Endodermal cell (in vitro differentiated cells): ENCODE measurements at regions not wholly inside any gene's neighbourhood (a gene's known extent, or its start where the extent isn't known, plus 50 kb on each side); places are given as distances from the start of the nearest gene placed in this dataset.
A peak's percentile ranks its signal among the peaks of the same experiment; 100 is the strongest.

Source experiments
- DNase-seq: peaks from one replicate; pipeline ENCODE4 v3.0.0-alpha.2; 2017
- H3K27ac ChIP-seq: 2 replicates; pipeline ENCODE4 v1.5.1; 2013; ENCODE audit warnings: mild to moderate bottlenecking, low read depth, low read length, moderate library complexity
- H3K27me3 ChIP-seq: 2 replicates; pipeline ENCODE4 v1.6.1; 2013; ENCODE audit warnings: mild to moderate bottlenecking, low read length, moderate library complexity; ENCODE audit not compliant: insufficient read depth, control insufficient read depth, poor library complexity, severe bottlenecking
- H3K36me3 ChIP-seq: 2 replicates; pipeline ENCODE4 v1.7.0; 2013; ENCODE audit warnings: mild to moderate bottlenecking, low read length, moderate library complexity; ENCODE audit not compliant: control insufficient read depth, insufficient read depth
- H3K4me1 ChIP-seq: one replicate; pipeline ENCODE4 v1.7.0; 2013; ENCODE audit warnings: low read length; ENCODE audit not compliant: control insufficient read depth, insufficient read depth
- H3K4me3 ChIP-seq: 2 replicates; pipeline ENCODE4 v1.5.1; 2013; ENCODE audit warnings: mild to moderate bottlenecking, low read length, moderate library complexity
- H3K9ac ChIP-seq: 2 replicates; pipeline ENCODE4 v1.6.1; 2013; ENCODE audit warnings: mild to moderate bottlenecking, low read length, moderate library complexity; ENCODE audit not compliant: poor library complexity, severe bottlenecking; ENCODE audit errors: extremely low read depth
- H3K9me3 ChIP-seq: 2 replicates; pipeline ENCODE4 v1.6.1; 2013; ENCODE audit warnings: mild to moderate bottlenecking, low read length, moderate library complexity; ENCODE audit not compliant: control insufficient read depth
- H3K27ac Mint-ChIP-seq: 2 replicates; pipeline ENCODE4 v1.8.0; 2020; ENCODE audit warnings: mixed read lengths
- H3K27me3 Mint-ChIP-seq: 2 replicates; pipeline ENCODE4 v1.8.0; 2021; ENCODE audit warnings: mild to moderate bottlenecking, mixed read lengths; ENCODE audit not compliant: insufficient read depth
- H3K36me3 Mint-ChIP-seq: 2 replicates; pipeline ENCODE4 v1.8.0; 2020; ENCODE audit warnings: low read depth, mixed read lengths
- H3K4me1 Mint-ChIP-seq: 2 replicates; pipeline ENCODE4 v1.8.0; 2020; ENCODE audit warnings: mixed read lengths
- H3K4me3 Mint-ChIP-seq: 2 replicates; pipeline ENCODE4 v1.8.0; 2020; ENCODE audit warnings: mild to moderate bottlenecking, moderate library complexity, mixed read lengths
- H3K9me3 Mint-ChIP-seq: 2 replicates; pipeline ENCODE4 v1.8.0; 2020; ENCODE audit warnings: mild to moderate bottlenecking, mixed read lengths
- WGBS, 2 experiments: methylation state at CpG; one replicate each; pipeline versions ENCODE4 v1.1.5 to v1.1.7; 2013; ENCODE audit warnings: missing lambda C conversion rate in 2 of 2, mixed read lengths in 1 of 2; ENCODE audit not compliant: insufficient coverage in 1 of 2, insufficient read length in 1 of 2; 5-methylcytosine and 5-hydroxymethylcytosine counted together
- TF ChIP-seq, protein P1 (sequence below): fragments of 200-600 bp; sonication (generic); conservative IDR thresholded peaks from 2 replicates; pipeline ENCODE4 v1.5.0; 2021; ENCODE audit warnings: antibody characterized with exemption, mild to moderate bottlenecking

DNA sequence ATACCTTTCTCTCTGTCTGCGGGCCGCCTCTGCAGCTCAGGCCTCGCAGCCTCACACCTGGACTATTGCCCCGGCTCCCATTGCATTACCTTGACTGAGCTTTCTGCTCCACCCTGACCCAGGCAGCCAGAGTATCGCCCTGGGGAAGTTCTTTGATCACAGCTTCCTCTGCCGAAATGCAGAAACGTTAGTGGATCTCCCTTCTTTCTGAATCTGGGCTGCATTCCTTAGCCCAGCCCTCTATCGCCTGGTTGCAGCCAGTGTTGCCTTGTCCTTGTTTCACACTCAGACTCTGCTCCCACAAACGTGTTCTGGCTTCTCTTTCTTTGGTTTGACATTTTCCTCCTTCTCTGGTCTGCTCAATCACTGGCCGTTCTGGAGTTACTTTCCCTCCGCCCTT lies 195.7 kb downstream of the ADAMTS15 start:
- Histone ChIP-seq H3K27ac (no peak overlapping the region), H3K27me3 (no peaks in the 10 kb centered on the region), H3K36me3 (no peaks in the 10 kb centered on the region), H3K4me3 (no peak overlapping the region), H3K9me3 (no peaks in the 10 kb centered on the region), H3K4me1 (no peaks in the 10 kb centered on the region), H3K9ac (no peak overlapping the region)
- TF ChIP-seq, protein P1, sequence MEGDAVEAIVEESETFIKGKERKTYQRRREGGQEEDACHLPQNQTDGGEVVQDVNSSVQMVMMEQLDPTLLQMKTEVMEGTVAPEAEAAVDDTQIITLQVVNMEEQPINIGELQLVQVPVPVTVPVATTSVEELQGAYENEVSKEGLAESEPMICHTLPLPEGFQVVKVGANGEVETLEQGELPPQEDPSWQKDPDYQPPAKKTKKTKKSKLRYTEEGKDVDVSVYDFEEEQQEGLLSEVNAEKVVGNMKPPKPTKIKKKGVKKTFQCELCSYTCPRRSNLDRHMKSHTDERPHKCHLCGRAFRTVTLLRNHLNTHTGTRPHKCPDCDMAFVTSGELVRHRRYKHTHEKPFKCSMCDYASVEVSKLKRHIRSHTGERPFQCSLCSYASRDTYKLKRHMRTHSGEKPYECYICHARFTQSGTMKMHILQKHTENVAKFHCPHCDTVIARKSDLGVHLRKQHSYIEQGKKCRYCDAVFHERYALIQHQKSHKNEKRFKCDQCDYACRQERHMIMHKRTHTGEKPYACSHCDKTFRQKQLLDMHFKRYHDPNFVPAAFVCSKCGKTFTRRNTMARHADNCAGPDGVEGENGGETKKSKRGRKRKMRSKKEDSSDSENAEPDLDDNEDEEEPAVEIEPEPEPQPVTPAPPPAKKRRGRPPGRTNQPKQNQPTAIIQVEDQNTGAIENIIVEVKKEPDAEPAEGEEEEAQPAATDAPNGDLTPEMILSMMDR, result no peak
- DNase-seq, result peak; percentile 80
- Mint-ChIP-seq H3K27ac (no peak overlapping the region), H3K4me1 (no peaks in the 10 kb centered on the region), H3K4me3 (no peak overlapping the region), H3K36me3 (no peaks in the 10 kb centered on the region), H3K9me3 (no peaks in the 10 kb centered on the region), H3K27me3 (no peaks in the 10 kb centered on the region)
- 56 to 63% methylated on average over 8 to 11 of the region's 11 CpGs for WGBS, 2 experiments

DNA sequence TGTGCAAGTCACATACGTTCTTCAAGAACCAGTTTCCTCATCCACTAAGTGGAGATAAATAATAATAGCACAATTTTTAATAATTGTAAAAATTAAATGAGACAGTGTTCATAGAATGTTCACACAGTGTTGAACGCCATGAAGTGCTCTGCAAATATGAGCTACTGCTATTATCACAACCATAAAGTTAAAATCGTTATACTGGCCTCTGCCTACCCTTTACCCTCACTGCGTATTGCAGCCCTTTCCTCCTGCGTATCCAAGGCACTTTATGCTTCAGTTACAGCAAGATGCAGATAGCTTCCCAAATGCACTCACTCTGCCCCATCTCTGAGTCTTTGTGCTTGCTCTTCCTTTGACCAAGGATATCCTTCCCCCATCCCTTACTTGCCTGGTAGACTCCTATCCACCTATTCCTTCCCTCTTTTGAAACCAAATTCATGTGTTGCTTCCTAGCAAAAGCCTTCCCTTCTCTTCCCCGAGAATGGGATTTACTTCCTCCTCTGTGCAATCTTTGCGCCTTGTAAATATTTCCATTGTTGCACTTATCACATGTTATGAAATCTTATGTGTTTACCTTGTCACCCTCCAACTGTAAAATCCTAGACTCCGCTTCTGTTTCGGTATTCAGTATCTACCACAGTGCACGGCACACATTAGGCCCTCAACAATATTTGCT lies 196.9 kb downstream of the ADAMTS15 start:
- no peaks in the 10 kb centered on the region for H3K36me3 Mint-ChIP-seq
- H3K27me3 Mint-ChIP-seq, result no peaks in the 10 kb centered on the region
- no peak overlapping the region for H3K27ac Mint-ChIP-seq
- H3K9ac ChIP-seq, result no peak overlapping the region
- no peak for DNase-seq
- no peak overlapping the region for H3K4me3 ChIP-seq
- H3K9me3 ChIP-seq, result no peaks in the 10 kb centered on the region
- no peak overlapping the region for H3K4me3 Mint-ChIP-seq
- TF ChIP-seq, protein P1, result no peak
- no peaks in the 10 kb centered on the region for H3K36me3 ChIP-seq
- no peak overlapping the region for H3K27ac ChIP-seq
- 94 to 100% methylated on average over 7 to 9 of the region's 10 CpGs for whole genome bisulfite sequencing, 2 experiments
- H3K9me3 Mint-ChIP-seq, result no peaks in the 10 kb centered on the region
- no peaks in the 10 kb centered on the region for H3K4me1 ChIP-seq
- H3K27me3 ChIP-seq, result no peaks in the 10 kb centered on the region
- no peaks in the 10 kb centered on the region for H3K4me1 Mint-ChIP-seq

DNA sequence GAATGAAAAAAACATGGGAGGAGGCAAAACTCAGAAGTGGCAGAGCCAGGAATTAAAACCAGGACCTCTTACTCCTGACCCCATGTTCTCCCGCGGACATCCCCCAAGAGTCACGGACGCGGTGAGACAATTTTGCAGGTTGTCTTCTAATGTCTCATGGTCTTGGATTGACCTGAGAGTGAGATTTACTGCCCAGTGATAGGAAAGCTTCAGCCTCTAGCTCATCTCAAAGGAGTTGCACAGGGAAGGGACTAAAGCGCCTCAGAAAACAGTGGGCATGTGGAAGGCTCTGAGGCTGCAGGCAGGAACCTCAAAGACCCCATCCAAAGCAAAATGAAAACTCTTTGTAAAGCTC lies 197.4 kb downstream of the ADAMTS15 start:
- H3K9me3 Mint-ChIP-seq, result no peaks in the 10 kb centered on the region
- Histone ChIP-seq H3K9me3 (no peaks in the 10 kb centered on the region), H3K36me3 (no peaks in the 10 kb centered on the region), H3K27ac (no peak overlapping the region), H3K9ac (no peak overlapping the region), H3K4me3 (no peak overlapping the region), H3K4me1 (no peaks in the 10 kb centered on the region), H3K27me3 (no peaks in the 10 kb centered on the region)
- no peaks in the 10 kb centered on the region for H3K4me1 Mint-ChIP-seq
- H3K27ac Mint-ChIP-seq, result no peak overlapping the region
- no peaks in the 10 kb centered on the region for H3K27me3 Mint-ChIP-seq
- H3K4me3 Mint-ChIP-seq, result no peak overlapping the region
- TF ChIP-seq, protein P1, result no peak
- WGBS, 2 experiments, result 93 to 96% methylated on average over 3 to 6 of the region's 6 CpGs
- no peak for DNase-seq
- no peaks in the 10 kb centered on the region for H3K36me3 Mint-ChIP-seq
